ENCODE measurements at regions not wholly inside any gene's neighbourhood (a gene's known extent, or its start where the extent isn't known, plus 50 kb on each side); places are given as distances from the start of the nearest gene placed in this dataset.

DNA sequence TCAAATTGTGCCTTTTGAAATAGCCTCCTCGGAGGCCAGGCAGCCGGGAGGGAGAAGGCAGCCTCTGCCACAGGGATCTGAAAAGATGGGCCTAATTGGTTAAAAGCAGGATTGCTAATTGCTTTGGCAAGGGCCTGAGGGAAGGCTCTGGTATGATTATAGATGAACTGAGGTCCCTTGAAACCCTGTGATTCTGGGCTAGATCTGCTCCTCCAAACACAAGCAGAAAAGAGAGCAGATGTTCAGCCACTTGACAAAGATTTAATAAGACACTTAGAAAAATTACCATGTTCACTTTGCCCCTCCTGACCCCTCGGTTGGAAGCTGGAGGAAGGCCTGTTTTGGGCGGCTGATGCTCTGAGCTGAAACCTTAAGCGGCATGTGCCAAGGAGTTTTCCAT, 209.5 kb upstream of the MPHOSPH6 start:
- no peaks in the 10 kb centered on the region for H3K36me3 ChIP-seq (ENCODE audit: control insufficient read depth, insufficient read depth, low read length)
- no peaks in the 10 kb centered on the region for H4K20me1 ChIP-seq (ENCODE audit: control insufficient read depth, extremely low read depth, insufficient read depth, low read length)
- H3K9me3 ChIP-seq (ENCODE audit: control insufficient read depth, insufficient read depth, low read depth, low read length): no peaks in the 10 kb centered on the region
- no peaks in the 10 kb centered on the region for H3K79me2 ChIP-seq (ENCODE audit: control insufficient read depth, insufficient read depth, low read length)
- TF ChIP-seq EZH2 (IDR thresholded peaks at IDR 0.05; ENCODE audit: low read length, missing control alignments): no peak
- TF ChIP-seq, protein P1, sequence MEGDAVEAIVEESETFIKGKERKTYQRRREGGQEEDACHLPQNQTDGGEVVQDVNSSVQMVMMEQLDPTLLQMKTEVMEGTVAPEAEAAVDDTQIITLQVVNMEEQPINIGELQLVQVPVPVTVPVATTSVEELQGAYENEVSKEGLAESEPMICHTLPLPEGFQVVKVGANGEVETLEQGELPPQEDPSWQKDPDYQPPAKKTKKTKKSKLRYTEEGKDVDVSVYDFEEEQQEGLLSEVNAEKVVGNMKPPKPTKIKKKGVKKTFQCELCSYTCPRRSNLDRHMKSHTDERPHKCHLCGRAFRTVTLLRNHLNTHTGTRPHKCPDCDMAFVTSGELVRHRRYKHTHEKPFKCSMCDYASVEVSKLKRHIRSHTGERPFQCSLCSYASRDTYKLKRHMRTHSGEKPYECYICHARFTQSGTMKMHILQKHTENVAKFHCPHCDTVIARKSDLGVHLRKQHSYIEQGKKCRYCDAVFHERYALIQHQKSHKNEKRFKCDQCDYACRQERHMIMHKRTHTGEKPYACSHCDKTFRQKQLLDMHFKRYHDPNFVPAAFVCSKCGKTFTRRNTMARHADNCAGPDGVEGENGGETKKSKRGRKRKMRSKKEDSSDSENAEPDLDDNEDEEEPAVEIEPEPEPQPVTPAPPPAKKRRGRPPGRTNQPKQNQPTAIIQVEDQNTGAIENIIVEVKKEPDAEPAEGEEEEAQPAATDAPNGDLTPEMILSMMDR (conservative IDR thresholded peaks at IDR 0.05 in 1 of 2, IDR thresholded peaks at IDR 0.05 in 1 of 2; ENCODE audit: low read depth in 1 of 2, low read length in 2 of 2): no peak
- H3K4me3 ChIP-seq (replicated peaks in 1 of 4; ENCODE audit: control extremely low read depth in 1 of 4, insufficient read depth in 1 of 4, low read depth in 3 of 4, low read length in 4 of 4): no peak overlapping the region
- H3K4me1 ChIP-seq (ENCODE audit: control insufficient read depth, extremely low read depth, insufficient read depth, low read length): no peaks in the 10 kb centered on the region
- no peak overlapping the region for H3K4me2 ChIP-seq (ENCODE audit: extremely low read depth, insufficient read depth, low read length)
- DNase-seq (ENCODE audit: low read depth in 2 of 2): no peak
- no peak overlapping the region for H3K27ac ChIP-seq (ENCODE audit: insufficient read depth, low read length)
- no peak overlapping the region for H3K9ac ChIP-seq (ENCODE audit: insufficient read depth, low read length)
- H2AFZ ChIP-seq (ENCODE audit: low read length): no peak overlapping the region
- H3K27me3 ChIP-seq (ENCODE audit: control insufficient read depth, insufficient read depth, low read length): no peaks in the 10 kb centered on the region

DNA sequence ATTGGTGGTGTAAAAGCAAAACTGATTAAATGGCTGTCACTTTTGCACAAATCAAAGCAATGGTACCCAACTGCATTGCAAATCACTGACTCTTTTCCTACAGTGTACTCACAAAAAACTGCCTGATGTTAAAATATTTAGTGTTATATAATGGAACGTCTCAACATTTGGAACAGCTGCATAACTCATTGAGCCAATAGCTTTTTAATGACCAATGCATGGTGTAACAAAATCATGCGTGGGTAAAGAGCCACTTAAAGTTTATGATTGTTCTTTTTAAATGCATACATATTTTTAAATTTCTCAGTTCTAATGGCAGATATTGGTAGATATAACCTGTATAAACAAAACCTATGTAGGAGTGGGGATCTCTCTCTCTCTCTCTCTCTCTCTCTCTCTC, 204.0 kb upstream of the MPHOSPH6 start:
- Histone ChIP-seq H3K36me3 (ENCODE audit: control insufficient read depth, insufficient read depth, low read length) (no peaks in the 10 kb centered on the region), H3K9ac (ENCODE audit: insufficient read depth, low read length) (no peak overlapping the region), H3K79me2 (ENCODE audit: control insufficient read depth, insufficient read depth, low read length) (no peaks in the 10 kb centered on the region), H3K4me1 (ENCODE audit: control insufficient read depth, extremely low read depth, insufficient read depth, low read length) (no peaks in the 10 kb centered on the region), H3K9me3 (ENCODE audit: control insufficient read depth, insufficient read depth, low read depth, low read length) (no peaks in the 10 kb centered on the region), H4K20me1 (ENCODE audit: control insufficient read depth, extremely low read depth, insufficient read depth, low read length) (no peaks in the 10 kb centered on the region), H3K27ac (ENCODE audit: insufficient read depth, low read length) (no peak overlapping the region), H3K4me2 (ENCODE audit: extremely low read depth, insufficient read depth, low read length) (no peak overlapping the region), H3K27me3 (ENCODE audit: control insufficient read depth, insufficient read depth, low read length) (no peaks in the 10 kb centered on the region), H2AFZ (ENCODE audit: low read length) (no peak overlapping the region), H3K4me3 (replicated peaks in 1 of 4; ENCODE audit: control extremely low read depth in 1 of 4, insufficient read depth in 1 of 4, low read depth in 3 of 4, low read length in 4 of 4) (no peak overlapping the region)
- no peak for DNase-seq (ENCODE audit: low read depth in 2 of 2)
- TF ChIP-seq EZH2 (IDR thresholded peaks at IDR 0.05; ENCODE audit: low read length, missing control alignments): no peak
- TF ChIP-seq, protein P1 (conservative IDR thresholded peaks at IDR 0.05 in 1 of 2, IDR thresholded peaks at IDR 0.05 in 1 of 2; ENCODE audit: low read depth in 1 of 2, low read length in 2 of 2): no peak

DNA sequence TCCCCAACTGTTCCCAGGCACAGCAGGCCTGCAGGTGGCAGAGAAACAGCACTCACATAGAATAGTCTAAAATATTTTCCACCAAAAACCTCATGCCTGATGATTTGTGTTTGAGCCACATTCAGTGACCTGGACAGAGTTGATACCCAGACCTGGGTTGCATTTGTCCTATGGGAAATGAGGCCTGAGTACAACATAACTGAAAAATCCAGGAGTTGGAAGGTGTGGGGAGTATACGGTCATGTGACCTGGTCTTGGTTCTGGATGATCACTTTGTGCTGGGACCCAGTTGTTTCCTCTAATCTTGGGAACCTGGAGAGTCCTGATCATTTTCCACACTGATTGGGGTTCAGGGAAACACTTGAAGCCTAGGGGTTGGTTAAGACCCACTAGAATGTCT, 200.3 kb upstream of the MPHOSPH6 start:
- no peaks in the 10 kb centered on the region for H3K27me3 ChIP-seq (ENCODE audit: control insufficient read depth, insufficient read depth, low read length)
- DNase-seq (ENCODE audit: low read depth in 2 of 2): no peak
- H2AFZ ChIP-seq (ENCODE audit: low read length): no peak overlapping the region
- H3K9me3 ChIP-seq (ENCODE audit: control insufficient read depth, insufficient read depth, low read depth, low read length): no peaks in the 10 kb centered on the region
- no peaks in the 10 kb centered on the region for H3K79me2 ChIP-seq (ENCODE audit: control insufficient read depth, insufficient read depth, low read length)
- H3K36me3 ChIP-seq (ENCODE audit: control insufficient read depth, insufficient read depth, low read length): no peaks in the 10 kb centered on the region
- H3K4me2 ChIP-seq (ENCODE audit: extremely low read depth, insufficient read depth, low read length): no peak overlapping the region
- H4K20me1 ChIP-seq (ENCODE audit: control insufficient read depth, extremely low read depth, insufficient read depth, low read length): no peaks in the 10 kb centered on the region
- H3K4me1 ChIP-seq (ENCODE audit: control insufficient read depth, extremely low read depth, insufficient read depth, low read length): no peaks in the 10 kb centered on the region
- no peak overlapping the region for H3K4me3 ChIP-seq (replicated peaks in 1 of 4; ENCODE audit: control extremely low read depth in 1 of 4, insufficient read depth in 1 of 4, low read depth in 3 of 4, low read length in 4 of 4)
- no peak overlapping the region for H3K27ac ChIP-seq (ENCODE audit: insufficient read depth, low read length)
- TF ChIP-seq, protein P1 (conservative IDR thresholded peaks at IDR 0.05 in 1 of 2, IDR thresholded peaks at IDR 0.05 in 1 of 2; ENCODE audit: low read depth in 1 of 2, low read length in 2 of 2): no peak
- no peak for TF ChIP-seq EZH2 (IDR thresholded peaks at IDR 0.05; ENCODE audit: low read length, missing control alignments)
- H3K9ac ChIP-seq (ENCODE audit: insufficient read depth, low read length): no peak overlapping the region

All from fibroblast of lung (primary cell).